Esophagus muscularis mucosa (tissue), 4 donors: ENCODE measurements at regions not wholly inside any gene's neighbourhood (a gene's known extent, or its start where the extent isn't known, plus 50 kb on each side); places are given as distances from the start of the nearest gene placed in this dataset.

ENCODE experiments used
- DNase-seq: peaks from one replicate; pipeline ENCODE4 v3.0.0-alpha.2; 2017; ENCODE audit errors: extremely low spot score
- H3K27ac ChIP-seq, 4 donors: fragments of 200-600 bp; sonication (generic); replicated peaks in 1 of 4; 1 replicate in 3 of 4; 2 replicates in 1 of 4; pipeline ENCODE4 v1.5.1; 2016 to 2019; ENCODE audit warnings: mild to moderate bottlenecking in 1 of 4
- H3K27me3 ChIP-seq, 4 donors: fragments of 200-600 bp; sonication (generic); one replicate each; pipeline versions ENCODE4 v1.5.1 to v1.6.0; 2016 to 2019
- H3K36me3 ChIP-seq, 4 donors: fragments of 200-600 bp; sonication (generic); one replicate each; pipeline ENCODE4 v1.5.1; 2016 to 2019
- H3K4me1 ChIP-seq, 4 donors: fragments of 200-600 bp; sonication (generic); one replicate each; pipeline ENCODE4 v1.5.1; 2016 to 2019
- H3K4me3 ChIP-seq, 4 donors: fragments of 200-600 bp; sonication (generic); 1 replicate in 2 of 4; 2 replicates in 2 of 4; pipeline ENCODE4 v1.5.1; 2016 to 2019; ENCODE audit warnings: mild to moderate bottlenecking in 4 of 4, moderate library complexity in 1 of 4
- H3K9me3 ChIP-seq, 4 donors: fragments of 200-600 bp; sonication (generic); 1 replicate in 3 of 4; 2 replicates in 1 of 4; pipeline ENCODE4 v1.5.1; 2016 to 2019
- CTCF ChIP-seq, 3 experiments: fragments of 200-600 bp in 2 of 3; fragments of 450-650 bp in 1 of 3; sonication (generic) in 2 of 3; IDR thresholded peaks; one replicate each; pipeline ENCODE4 v1.5.1; 2017 to 2019; ENCODE audit warnings: antibody characterized with exemption in 3 of 3, mild to moderate bottlenecking in 2 of 3, moderate library complexity in 1 of 3
- EP300 ChIP-seq: sonication (generic); formaldehyde crosslinking; IDR thresholded peaks from one replicate; pipeline ENCODE4 v1.6.1; 2017; ENCODE audit warnings: antibody characterized with exemption
- POLR2A ChIP-seq: fragments of 450-650 bp; IDR thresholded peaks from one replicate; pipeline ENCODE4 v1.6.1; 2017; ENCODE audit warnings: antibody characterized with exemption, moderate library complexity, mild to moderate bottlenecking, low read depth
- POLR2AphosphoS5 ChIP-seq, 2 donors: sonication (generic); formaldehyde crosslinking; IDR thresholded peaks; one replicate each; pipeline ENCODE4 v1.6.1; 2017; ENCODE audit warnings: antibody characterized with exemption in 2 of 2
- WGBS: methylation state at CpG from one replicate; pipeline ENCODE4 v1.1.5; 2018; 5-methylcytosine and 5-hydroxymethylcytosine counted together
- intact Hi-C: fragments of 100-400 bp; cut with DNase I; formaldehyde crosslinking; loops from one replicate; pipeline ENCODE4 v1.15.1; 2023

- intact Hi-C loops: no loop called here
- WGBS: 80% methylated on average over 1 of the region's 1 CpG
- TF ChIP-seq POLR2A (no peak), POLR2AphosphoS5 (IDR thresholded peaks at IDR 0.05) (no peak), EP300 (no peak), CTCF (IDR thresholded peaks at IDR 0.05) (no peak)
- Histone ChIP-seq H3K9me3 (no peaks in the 10 kb centered on the region), H3K27ac (no peak overlapping the region), H3K4me3 (no peak overlapping the region), H3K27me3 (no peaks in the 10 kb centered on the region), H3K36me3 (no peaks in the 10 kb centered on the region), H3K4me1 (no peaks in the 10 kb centered on the region)
- no peak for DNase-seq
Measured at GRCh38 chr3:181626036-181626435, 85.7 kb upstream of the SOX2 start.

- DNase-seq: no peak
- Histone ChIP-seq H3K9me3 (no peaks in the 10 kb centered on the region), H3K36me3 (no peaks in the 10 kb centered on the region), H3K4me3 (no peak overlapping the region), H3K27ac (no peak overlapping the region), H3K4me1 (no peaks in the 10 kb centered on the region), H3K27me3 (no peaks in the 10 kb centered on the region)
- intact Hi-C loops: no loop called here
- WGBS: 35% methylated on average over 4 of the region's 4 CpGs
- TF ChIP-seq CTCF (IDR thresholded peaks at IDR 0.05) (no peak), POLR2AphosphoS5 (IDR thresholded peaks at IDR 0.05) (no peak), EP300 (no peak), POLR2A (no peak)
Measured at GRCh38 chr3:181623924-181624694, 87.6 kb upstream of the SOX2 start.

- no peaks in the 10 kb centered on the region for H3K27me3 ChIP-seq
- no peaks in the 10 kb centered on the region for H3K9me3 ChIP-seq
- intact Hi-C loops: no loop called here
- DNase-seq: no peak
- no peak for TF ChIP-seq POLR2AphosphoS5 (IDR thresholded peaks at IDR 0.05)
- TF ChIP-seq EP300: no peak
- WGBS: 56% methylated on average over 6 of the region's 6 CpGs
- no peaks in the 10 kb centered on the region for H3K4me1 ChIP-seq
- H3K27ac ChIP-seq: no peak overlapping the region
- H3K4me3 ChIP-seq: no peak overlapping the region
- H3K36me3 ChIP-seq: no peaks in the 10 kb centered on the region
Measured at GRCh38 chr3:181622365-181622764, 89.4 kb upstream of the SOX2 start.

- Histone ChIP-seq H3K27me3 (no peaks in the 10 kb centered on the region), H3K4me1 (no peaks in the 10 kb centered on the region), H3K27ac (no peak overlapping the region), H3K4me3 (no peak overlapping the region), H3K9me3 (no peaks in the 10 kb centered on the region), H3K36me3 (no peaks in the 10 kb centered on the region)
- TF ChIP-seq EP300 (no peak), POLR2AphosphoS5 (IDR thresholded peaks at IDR 0.05) (no peak), CTCF (IDR thresholded peaks at IDR 0.05) (no peak), POLR2A (no peak)
- intact Hi-C loops: no loop called here
- 89% methylated on average over 1 of the region's 1 CpG for WGBS
- no peak for DNase-seq
Measured at GRCh38 chr3:181619897-181620296, 91.8 kb upstream of the SOX2 start.

- no peaks in the 10 kb centered on the region for H3K9me3 ChIP-seq
- no peak overlapping the region for H3K4me3 ChIP-seq
- TF ChIP-seq CTCF (IDR thresholded peaks at IDR 0.05) (no peak), POLR2AphosphoS5 (IDR thresholded peaks at IDR 0.05) (no peak), EP300 (no peak), POLR2A (no peak)
- no peaks in the 10 kb centered on the region for H3K27me3 ChIP-seq
- intact Hi-C loops: no loop called here
- H3K36me3 ChIP-seq: no peaks in the 10 kb centered on the region
- no peak overlapping the region for H3K27ac ChIP-seq
- 88% methylated on average over 1 of the region's 1 CpG for WGBS
- no peak for DNase-seq
- no peaks in the 10 kb centered on the region for H3K4me1 ChIP-seq
Measured at GRCh38 chr3:181618260-181618659, 93.5 kb upstream of the SOX2 start.
